GM12878 (cell line): ENCODE measurements at regions not wholly inside any gene's neighbourhood (a gene's known extent, or its start where the extent isn't known, plus 50 kb on each side); places are given as distances from the start of the nearest gene placed in this dataset.

Experiments
- ATAC-seq: fragments of 200-7000 bp; cut with Tn5 transposase; 3 replicates; pipeline ENCODE4 v1.9.1; 2020; ENCODE audit warnings: mild to moderate bottlenecking, moderate library complexity
- BruUV-seq: library from RNA; stranded (reverse); fragments of 400-500 nt; replicated peaks from 2 replicates; lab custom pipeline; 2021; lab: Mats Ljungman, UMichigan
- CTCF ChIA-PET: fragments of 300-600 bp; sonication (Branson Sonifier 250); formaldehyde crosslinking; extraction: SDS; loops from one replicate; lab custom pipeline; 2021; ENCODE audit warnings: inconsistent platforms; lab: Yijun Ruan, JAX
- POLR2A ChIA-PET: fragments of 350-600 bp; formaldehyde crosslinking; extraction: SDS; loops from one replicate; lab custom pipeline; 2021; ENCODE audit warnings: inconsistent platforms; lab: Charles Lee
- RAD21 ChIA-PET: fragments of 300-600 bp; sonication (Branson Sonifier 250); formaldehyde crosslinking; loops from one replicate; lab custom pipeline; 2023; ENCODE audit warnings: antibody characterized with exemption; ENCODE audit not compliant: unreplicated experiment; lab: Charles Lee
- SMC1A ChIA-PET: fragments of 300-600 bp; sonication (Branson Sonifier 250); formaldehyde crosslinking; loops from one replicate; lab custom pipeline; 2023; ENCODE audit not compliant: unreplicated experiment, uncharacterized antibody; lab: Charles Lee
- DNase-seq: peaks from one replicate; pipeline ENCODE4 v3.0.0-alpha.2; 2011; ENCODE audit warnings: low read depth, low spot score
- FAIRE-seq: peaks from 3 replicates; lab custom pipeline; 2011; peaks lifted over from hg19 to GRCh38; lab: Jason Lieb, UNC
- H2AFZ ChIP-seq: 2 replicates; pipeline ENCODE4 v1.6.0; 2011; ENCODE audit warnings: low read depth, low read length, control low read depth; ENCODE audit not compliant: control insufficient read depth
- H3K27ac ChIP-seq: 2 replicates; pipeline ENCODE4 v1.5.1; 2011; ENCODE audit warnings: control low read depth; ENCODE audit not compliant: control insufficient read depth, insufficient read depth
- H3K27me3 ChIP-seq, 2 experiments: replicated peaks in 1 of 2; 2 replicates each; pipeline versions ENCODE4 v1.6.0 to v1.6.1; 2011; ENCODE audit warnings: low read length in 1 of 2; ENCODE audit not compliant: control insufficient read depth in 2 of 2, insufficient read depth in 2 of 2
- H3K36me3 ChIP-seq, 2 experiments: 2 replicates each; pipeline ENCODE4 v1.5.1; 2011; ENCODE audit warnings: low read length in 1 of 2; ENCODE audit not compliant: control insufficient read depth in 2 of 2, insufficient read depth in 2 of 2
- H3K4me1 ChIP-seq: 2 replicates; pipeline ENCODE4 v1.6.1; 2011; ENCODE audit warnings: mild to moderate bottlenecking, low read length, moderate library complexity, mixed read lengths; ENCODE audit not compliant: control insufficient read depth, insufficient read depth
- H3K4me2 ChIP-seq: 2 replicates; pipeline ENCODE4 v1.6.0; 2011; ENCODE audit warnings: control low read depth; ENCODE audit not compliant: control insufficient read depth, insufficient read depth
- H3K4me3 ChIP-seq: fragments of 200-600 bp; sonication (generic); 2 replicates; pipeline ENCODE4 v1.5.1; 2016
- H3K79me2 ChIP-seq: 2 replicates; pipeline ENCODE4 v1.6.0; 2011; ENCODE audit warnings: low read length; ENCODE audit not compliant: control insufficient read depth, insufficient read depth
- H3K9ac ChIP-seq: 2 replicates; pipeline ENCODE4 v1.8.0; 2011; ENCODE audit warnings: low read length, control low read depth, mixed read lengths; ENCODE audit not compliant: control insufficient read depth, insufficient read depth
- H3K9me3 ChIP-seq: replicated peaks from 3 replicates; pipeline ENCODE4 v1.5.1; 2011; ENCODE audit warnings: mild to moderate bottlenecking, low read length; ENCODE audit not compliant: control insufficient read depth, insufficient read depth
- H4K20me1 ChIP-seq: 2 replicates; pipeline ENCODE4 v1.6.0; 2011; ENCODE audit not compliant: control insufficient read depth, insufficient read depth
- BRCA1 ChIP-seq: IDR thresholded peaks from 2 replicates; pipeline ENCODE4 v1.6.1; 2011; ENCODE audit warnings: low read depth, low read length, improper control_type of control experiment
- CHD1 ChIP-seq: IDR thresholded peaks from 2 replicates; pipeline ENCODE4 v1.6.1; 2012; ENCODE audit warnings: low read depth, low read length, improper control_type of control experiment
- CHD4 ChIP-seq: fragments of 200-600 bp; sonication (generic); IDR thresholded peaks from 2 replicates; pipeline ENCODE4 v1.6.1; 2016; ENCODE audit warnings: mild to moderate bottlenecking
- EZH2 ChIP-seq: IDR thresholded peaks from 2 replicates; pipeline ENCODE4 v1.6.1; 2012; ENCODE audit warnings: low read depth, mild to moderate bottlenecking, control low read depth, inconsistent platforms, low read length, borderline replicate concordance; ENCODE audit not compliant: control insufficient read depth
- FOS ChIP-seq: IDR thresholded peaks from 3 replicates; pipeline ENCODE4 v1.6.1; 2011; ENCODE audit warnings: borderline replicate concordance; ENCODE audit not compliant: insufficient read length; ENCODE audit errors: extremely low read depth
- SREBF1 ChIP-seq: IDR thresholded peaks from 2 replicates; pipeline ENCODE4 v1.6.1; 2012; ENCODE audit warnings: mild to moderate bottlenecking, low read length
- SRF ChIP-seq, 2 experiments: IDR thresholded peaks; 2 replicates each; pipeline ENCODE4 v1.6.1; 2011; ENCODE audit warnings: low read depth in 2 of 2, low read length in 2 of 2, mild to moderate bottlenecking in 1 of 2, moderate library complexity in 1 of 2
- TCF7 ChIP-seq: IDR thresholded peaks from 2 replicates; pipeline ENCODE4 v1.6.1; 2014; ENCODE audit warnings: antibody characterized with exemption, borderline replicate concordance
- WGBS: methylation state at CpG from one replicate; pipeline ENCODE4 v1.1.6; 2016; ENCODE audit warnings: low lambda C conversion rate; ENCODE audit not compliant: insufficient replicate concordance, insufficient coverage; ENCODE audit errors: missing lambda C conversion rate; 5-methylcytosine and 5-hydroxymethylcytosine counted together
- in situ Hi-C: fragments of 300-500 bp; cut with MboI; formaldehyde crosslinking; loops from 9 replicates; pipeline ENCODE4 v1.14.3; 2018; ENCODE audit warnings: mixed read lengths
- intact Hi-C: fragments of 100-400 bp; cut with micrococcal nuclease; formaldehyde crosslinking; loops from one replicate; pipeline ENCODE4 v1.14.2; 2022; ENCODE audit not compliant: unreplicated experiment
- TF ChIP-seq, protein P1 (sequence below): fragments of 450-650 bp; conservative IDR thresholded peaks from 2 replicates; pipeline ENCODE4 v1.6.1; 2017; ENCODE audit warnings: mild to moderate bottlenecking, moderate library complexity
- TF ChIP-seq, protein P2 (sequence below): IDR thresholded peaks from 2 replicates; pipeline ENCODE4 v1.6.1; 2011; ENCODE audit warnings: low read depth, low read length, improper control_type of control experiment, borderline replicate concordance
- TF ChIP-seq, protein P3 (sequence below): fragments of 450-650 bp; IDR thresholded peaks from 2 replicates; pipeline ENCODE4 v1.6.1; 2016; ENCODE audit warnings: mild to moderate bottlenecking

DNA sequence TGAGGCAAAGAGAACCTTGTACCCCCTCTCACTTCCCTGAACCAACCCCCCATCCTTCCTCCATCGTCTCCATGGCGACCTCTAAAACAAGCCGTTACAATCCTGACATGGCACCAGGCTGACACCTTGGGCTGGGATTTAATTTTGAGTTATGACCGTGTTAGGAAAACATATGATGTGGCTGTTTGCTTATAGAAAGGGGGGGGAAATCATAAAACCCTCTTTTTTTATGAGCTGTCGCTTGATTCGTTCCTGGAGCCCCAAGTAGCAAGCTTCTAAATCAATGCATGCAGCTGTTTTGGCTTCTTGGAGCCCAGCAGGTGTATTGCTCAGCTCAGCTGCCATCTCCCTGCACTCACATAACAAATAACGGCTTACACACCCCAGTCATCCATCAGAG lies 301.2 kb upstream of the SPAG17 start:
- Histone ChIP-seq H4K20me1 (no peaks in the 10 kb centered on the region), H3K9ac (no peak overlapping the region), H3K36me3 (no peaks in the 10 kb centered on the region), H2AFZ (no peak overlapping the region), H3K4me2 (no peak overlapping the region), H3K4me1 (no peaks in the 10 kb centered on the region), H3K4me3 (no peak overlapping the region), H3K9me3 (no peaks in the 10 kb centered on the region), H3K79me2 (no peaks in the 10 kb centered on the region), H3K27me3 (no peaks in the 10 kb centered on the region), H3K27ac (no peak overlapping the region)
- 11% methylated on average over 7 of the region's 7 CpGs for WGBS
- ATAC-seq (no peak), FAIRE-seq (no peak)
- in situ Hi-C loops (no loop called here), intact Hi-C loops (no loop called here)
- SMC1A ChIA-PET = no interaction called here
- CTCF ChIA-PET = no interaction called here
- RAD21 ChIA-PET = no interaction called here
- POLR2A ChIA-PET = no interaction called here
- BruUV-seq = no TSS peak
- no peak for TF ChIP-seq BRCA1
- TF ChIP-seq EZH2 = no peak
- no peak for TF ChIP-seq FOS
- TF ChIP-seq, protein P1, sequence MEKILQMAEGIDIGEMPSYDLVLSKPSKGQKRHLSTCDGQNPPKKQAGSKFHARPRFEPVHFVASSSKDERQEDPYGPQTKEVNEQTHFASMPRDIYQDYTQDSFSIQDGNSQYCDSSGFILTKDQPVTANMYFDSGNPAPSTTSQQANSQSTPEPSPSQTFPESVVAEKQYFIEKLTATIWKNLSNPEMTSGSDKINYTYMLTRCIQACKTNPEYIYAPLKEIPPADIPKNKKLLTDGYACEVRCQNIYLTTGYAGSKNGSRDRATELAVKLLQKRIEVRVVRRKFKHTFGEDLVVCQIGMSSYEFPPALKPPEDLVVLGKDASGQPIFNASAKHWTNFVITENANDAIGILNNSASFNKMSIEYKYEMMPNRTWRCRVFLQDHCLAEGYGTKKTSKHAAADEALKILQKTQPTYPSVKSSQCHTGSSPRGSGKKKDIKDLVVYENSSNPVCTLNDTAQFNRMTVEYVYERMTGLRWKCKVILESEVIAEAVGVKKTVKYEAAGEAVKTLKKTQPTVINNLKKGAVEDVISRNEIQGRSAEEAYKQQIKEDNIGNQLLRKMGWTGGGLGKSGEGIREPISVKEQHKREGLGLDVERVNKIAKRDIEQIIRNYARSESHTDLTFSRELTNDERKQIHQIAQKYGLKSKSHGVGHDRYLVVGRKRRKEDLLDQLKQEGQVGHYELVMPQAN = no peak
- TF ChIP-seq, protein P2, sequence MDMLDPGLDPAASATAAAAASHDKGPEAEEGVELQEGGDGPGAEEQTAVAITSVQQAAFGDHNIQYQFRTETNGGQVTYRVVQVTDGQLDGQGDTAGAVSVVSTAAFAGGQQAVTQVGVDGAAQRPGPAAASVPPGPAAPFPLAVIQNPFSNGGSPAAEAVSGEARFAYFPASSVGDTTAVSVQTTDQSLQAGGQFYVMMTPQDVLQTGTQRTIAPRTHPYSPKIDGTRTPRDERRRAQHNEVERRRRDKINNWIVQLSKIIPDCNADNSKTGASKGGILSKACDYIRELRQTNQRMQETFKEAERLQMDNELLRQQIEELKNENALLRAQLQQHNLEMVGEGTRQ = no peak
- TF ChIP-seq, protein P3, sequence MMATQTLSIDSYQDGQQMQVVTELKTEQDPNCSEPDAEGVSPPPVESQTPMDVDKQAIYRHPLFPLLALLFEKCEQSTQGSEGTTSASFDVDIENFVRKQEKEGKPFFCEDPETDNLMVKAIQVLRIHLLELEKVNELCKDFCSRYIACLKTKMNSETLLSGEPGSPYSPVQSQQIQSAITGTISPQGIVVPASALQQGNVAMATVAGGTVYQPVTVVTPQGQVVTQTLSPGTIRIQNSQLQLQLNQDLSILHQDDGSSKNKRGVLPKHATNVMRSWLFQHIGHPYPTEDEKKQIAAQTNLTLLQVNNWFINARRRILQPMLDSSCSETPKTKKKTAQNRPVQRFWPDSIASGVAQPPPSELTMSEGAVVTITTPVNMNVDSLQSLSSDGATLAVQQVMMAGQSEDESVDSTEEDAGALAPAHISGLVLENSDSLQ = no peak
- TF ChIP-seq SREBF1 = no peak
- TF ChIP-seq TCF7 = no peak
- no peak for TF ChIP-seq CHD1
- TF ChIP-seq SRF (IDR thresholded peaks at IDR 0.05; ENCODE audit: low read depth in 2 of 2, low read length in 2 of 2) = no peak
- TF ChIP-seq CHD4 = no peak
- TF ChIP-seq, all 136 proteins: peak for 0
- no peak for DNase-seq
